Osteoblast (primary cell): ENCODE measurements at regions not wholly inside any gene's neighbourhood (a gene's known extent, or its start where the extent isn't known, plus 50 kb on each side); places are given as distances from the start of the nearest gene placed in this dataset.

ENCODE experiments used
- DNase-seq: peaks from one replicate; pipeline ENCODE4 v3.0.0; 2011; ENCODE audit warnings: low spot score, mixed read lengths; ENCODE audit not compliant: insufficient read length; ENCODE audit errors: missing footprints
- H2AFZ ChIP-seq: 2 replicates; pipeline ENCODE4 v1.6.0; 2011; ENCODE audit warnings: mild to moderate bottlenecking, low read length
- H3K27ac ChIP-seq: 2 replicates; pipeline ENCODE4 v1.5.1; 2011; ENCODE audit warnings: mild to moderate bottlenecking, low read depth, low read length, moderate library complexity
- H3K27me3 ChIP-seq: 2 replicates; pipeline ENCODE4 v1.6.0; 2012; ENCODE audit warnings: mild to moderate bottlenecking, control low read depth, inconsistent platforms, low read length, moderate library complexity; ENCODE audit not compliant: insufficient read depth
- H3K36me3 ChIP-seq: 2 replicates; pipeline ENCODE4 v1.5.1; 2011; ENCODE audit warnings: mild to moderate bottlenecking, low read length, control low read depth, moderate library complexity; ENCODE audit not compliant: insufficient read depth
- H3K4me1 ChIP-seq: 2 replicates; pipeline ENCODE4 v1.5.1; 2011; ENCODE audit warnings: mild to moderate bottlenecking, low read length, control low read depth, moderate library complexity; ENCODE audit not compliant: insufficient read depth
- H3K4me2 ChIP-seq: 2 replicates; pipeline ENCODE4 v1.6.0; 2011; ENCODE audit warnings: mild to moderate bottlenecking, low read length; ENCODE audit not compliant: insufficient read depth
- H3K4me3 ChIP-seq: fragments of 200-600 bp; sonication (generic); 3 replicates; pipeline ENCODE4 v1.5.1; 2012; ENCODE audit warnings: mild to moderate bottlenecking, low read length, inconsistent platforms; ENCODE audit not compliant: insufficient read depth
- H3K79me2 ChIP-seq: 2 replicates; pipeline ENCODE4 v1.6.0; 2012; ENCODE audit warnings: mild to moderate bottlenecking, low read length, control low read depth, inconsistent platforms; ENCODE audit not compliant: insufficient read depth
- H3K9me3 ChIP-seq: 2 replicates; pipeline ENCODE4 v1.5.1; 2011; ENCODE audit warnings: low read depth, low read length, control low read depth
- H4K20me1 ChIP-seq: 2 replicates; pipeline ENCODE4 v1.6.0; 2012; ENCODE audit warnings: mild to moderate bottlenecking, low read length, control low read depth; ENCODE audit not compliant: insufficient read depth
- CTCF ChIP-seq: IDR thresholded peaks from 2 replicates; pipeline ENCODE4 v1.5.1; 2011; ENCODE audit warnings: mild to moderate bottlenecking, low read depth, low read length, moderate library complexity; ENCODE audit errors: extremely low read depth

GRCh38 chr10:60570896-60571295 lies 181.2 kb upstream of the ANK3 start:
- Histone ChIP-seq H3K36me3 (no peaks in the 10 kb centered on the region), H3K4me2 (no peak overlapping the region), H4K20me1 (no peaks in the 10 kb centered on the region)

GRCh38 chr10:60570272-60570865 lies 180.7 kb upstream of the ANK3 start:
- Histone ChIP-seq H3K4me3 (no peak overlapping the region), H3K9me3 (no peaks in the 10 kb centered on the region), H3K27ac (no peak overlapping the region), H2AFZ (no peak overlapping the region), H3K36me3 (no peaks in the 10 kb centered on the region), H3K4me1 (peaks cover 6% of the 10 kb centered on the region), H3K79me2 (no peaks in the 10 kb centered on the region), H4K20me1 (no peaks in the 10 kb centered on the region), H3K27me3 (no peaks in the 10 kb centered on the region), H3K4me2 (no peak overlapping the region)
- no peak for TF ChIP-seq CTCF
- no peak for DNase-seq

More at GRCh38 chr10:60570896-60571295, 181.2 kb upstream of the ANK3 start:
- H3K4me1 ChIP-seq, result peaks cover 6% of the 10 kb centered on the region
- no peaks in the 10 kb centered on the region for H3K79me2 ChIP-seq
- TF ChIP-seq CTCF, result no peak
- no peak for DNase-seq
- no peaks in the 10 kb centered on the region for H3K27me3 ChIP-seq
- H3K9me3 ChIP-seq, result no peaks in the 10 kb centered on the region
- no peak overlapping the region for H3K4me3 ChIP-seq
- H3K27ac ChIP-seq, result no peak overlapping the region
- H2AFZ ChIP-seq, result no peak overlapping the region

DNA sequence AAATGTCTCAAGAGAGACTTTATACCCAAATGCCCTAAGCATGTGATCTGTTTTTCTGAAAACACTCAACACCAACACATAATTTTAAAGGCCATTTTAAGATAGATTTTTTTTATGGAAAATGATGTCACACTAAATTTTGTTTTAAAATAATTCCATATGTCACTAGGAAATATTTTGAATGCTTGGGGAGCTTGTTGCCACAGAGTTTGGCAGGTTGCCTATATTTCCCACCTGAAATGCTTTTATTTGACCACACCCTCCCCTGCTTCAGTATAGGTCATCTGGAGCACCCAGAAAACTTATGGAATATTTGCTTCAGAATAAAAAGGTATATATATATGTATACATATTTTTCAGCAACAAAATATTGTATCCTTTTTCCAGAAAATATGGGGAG lies 180.0 kb upstream of the ANK3 start:
- Histone ChIP-seq H3K9me3 (no peaks in the 10 kb centered on the region), H3K4me2 (no peak overlapping the region), H3K4me3 (no peak overlapping the region), H3K27ac (no peak overlapping the region), H3K27me3 (no peaks in the 10 kb centered on the region), H3K79me2 (no peaks in the 10 kb centered on the region), H4K20me1 (no peaks in the 10 kb centered on the region), H3K36me3 (no peaks in the 10 kb centered on the region), H2AFZ (no peak overlapping the region), H3K4me1 (peaks cover 6% of the 10 kb centered on the region)
- no peak for TF ChIP-seq CTCF
- DNase-seq, result no peak

DNA sequence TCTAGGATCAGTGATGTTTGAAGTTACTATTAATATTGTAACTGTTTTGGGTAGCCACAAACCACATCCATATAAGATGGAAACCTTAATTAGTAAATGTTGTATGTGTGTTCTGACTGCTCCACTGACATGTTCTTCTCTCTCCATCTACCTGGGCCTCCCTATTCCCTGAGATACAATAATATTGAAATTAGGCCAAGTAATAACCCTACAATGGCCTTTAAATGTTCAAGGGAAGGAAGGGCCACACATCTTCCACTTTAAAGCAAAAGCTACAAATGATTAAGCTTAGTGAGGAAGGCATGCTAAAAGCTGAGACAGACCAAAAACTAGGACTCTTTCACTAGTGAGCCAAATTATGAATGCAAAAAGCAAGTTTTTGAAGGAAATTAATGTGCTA lies 176.4 kb upstream of the ANK3 start:
- Histone ChIP-seq H3K4me3 (no peak overlapping the region), H3K27ac (no peak overlapping the region), H3K4me2 (no peak overlapping the region), H3K36me3 (no peaks in the 10 kb centered on the region), H3K27me3 (no peaks in the 10 kb centered on the region), H4K20me1 (no peaks in the 10 kb centered on the region), H3K9me3 (no peaks in the 10 kb centered on the region), H3K4me1 (no peaks in the 10 kb centered on the region), H2AFZ (no peak overlapping the region), H3K79me2 (no peaks in the 10 kb centered on the region)
- no peak for TF ChIP-seq CTCF
- no peak for DNase-seq
